GM19043 (cell line): ENCODE measurements at regions not wholly inside any gene's neighbourhood (a gene's known extent, or its start where the extent isn't known, plus 50 kb on each side); places are given as distances from the start of the nearest gene placed in this dataset.

ENCODE experiments used
- ATAC-seq: cut with Tn5 transposase; IDR thresholded peaks from one replicate; pipeline ENCODE4 v1.9.1; 2021; ENCODE audit warnings: low read depth; ENCODE audit not compliant: unreplicated experiment

DNA sequence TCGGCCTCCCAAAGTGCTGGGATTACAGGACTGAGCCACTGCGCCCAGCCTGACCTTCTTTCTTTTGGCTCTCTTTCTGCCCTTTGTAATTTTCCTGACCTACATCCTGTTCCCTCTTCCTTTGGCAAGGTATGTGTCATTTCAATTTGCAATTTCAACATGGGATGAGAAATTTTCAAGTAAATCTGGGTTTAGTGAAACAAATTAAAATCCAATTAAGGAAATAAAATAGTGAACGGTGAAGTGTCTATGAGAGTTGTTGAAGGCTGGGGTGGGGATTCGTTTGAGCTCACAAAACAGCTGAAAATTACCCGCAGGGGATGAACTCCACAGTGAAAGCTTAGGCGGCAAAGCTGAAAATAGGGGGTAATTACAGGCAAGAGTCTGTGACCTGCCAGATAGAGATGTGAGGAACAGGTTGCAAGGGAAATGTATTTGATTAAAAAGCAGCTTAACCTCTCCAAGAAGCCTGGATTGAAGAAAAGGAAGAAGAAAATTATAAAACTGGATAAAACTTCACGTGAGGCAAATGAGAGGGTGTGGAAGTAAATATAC lies 277.7 kb downstream of the UTP18 start:
- ATAC-seq, result no peak

DNA sequence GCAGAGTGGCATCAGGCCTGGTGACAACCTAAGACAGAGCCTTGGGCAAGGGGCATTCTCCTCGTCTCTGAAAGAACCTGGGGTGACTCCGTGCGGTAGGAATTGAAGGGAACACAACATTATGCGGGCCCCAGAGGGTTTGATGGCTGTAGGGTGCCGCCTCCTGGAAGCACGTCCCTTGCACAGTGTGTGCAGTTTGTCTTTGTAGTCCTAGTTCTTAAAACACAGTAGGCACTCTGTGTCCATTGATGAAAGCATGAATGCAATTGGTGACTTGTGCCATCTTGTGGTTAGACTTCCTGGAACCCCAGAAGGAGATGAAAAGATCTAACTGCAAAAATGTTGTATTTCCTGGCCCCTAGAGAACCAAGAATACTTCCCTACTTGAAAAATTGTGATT lies 279.8 kb downstream of the UTP18 start:
- no peak for ATAC-seq

DNA sequence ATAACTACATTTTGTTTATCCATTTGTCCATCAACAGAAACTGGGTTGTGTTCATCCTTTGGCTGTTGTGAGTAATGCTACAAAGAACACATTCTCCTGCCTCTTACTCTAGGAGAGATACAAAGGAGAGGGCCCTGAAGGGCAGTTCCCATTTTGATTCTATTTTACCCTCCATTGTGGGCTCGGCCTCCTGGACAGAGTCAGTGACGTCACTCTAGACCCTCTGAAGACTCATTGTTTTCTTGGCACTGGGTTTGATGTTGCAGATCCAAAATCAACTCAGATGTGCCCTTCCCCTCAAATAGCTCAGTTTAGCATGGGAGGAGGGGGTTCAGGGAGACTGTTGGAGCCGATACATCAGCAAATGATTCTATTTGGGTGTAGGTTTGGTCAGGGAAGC lies 280.9 kb downstream of the UTP18 start:
- ATAC-seq, result no peak

DNA sequence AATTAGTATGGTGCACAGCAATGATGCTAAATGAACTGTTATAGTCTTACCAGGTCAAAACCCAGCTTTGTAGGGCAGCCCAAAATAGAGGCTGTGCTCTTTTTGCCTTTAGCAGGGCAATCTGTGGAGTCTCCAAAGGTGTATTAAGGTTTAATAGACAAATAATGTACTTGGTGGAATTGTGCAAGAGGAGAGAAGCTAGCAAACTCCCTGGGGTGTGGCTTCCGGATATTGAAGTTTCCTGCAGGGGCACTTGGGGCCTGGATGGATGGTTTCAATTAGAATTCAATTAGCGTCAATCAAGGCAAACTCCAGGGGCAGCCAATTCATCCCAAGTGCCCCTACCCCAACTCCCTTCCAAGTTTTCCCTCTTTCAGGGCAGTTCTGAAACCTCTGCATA lies 285.8 kb downstream of the UTP18 start:
- no peak for ATAC-seq

DNA sequence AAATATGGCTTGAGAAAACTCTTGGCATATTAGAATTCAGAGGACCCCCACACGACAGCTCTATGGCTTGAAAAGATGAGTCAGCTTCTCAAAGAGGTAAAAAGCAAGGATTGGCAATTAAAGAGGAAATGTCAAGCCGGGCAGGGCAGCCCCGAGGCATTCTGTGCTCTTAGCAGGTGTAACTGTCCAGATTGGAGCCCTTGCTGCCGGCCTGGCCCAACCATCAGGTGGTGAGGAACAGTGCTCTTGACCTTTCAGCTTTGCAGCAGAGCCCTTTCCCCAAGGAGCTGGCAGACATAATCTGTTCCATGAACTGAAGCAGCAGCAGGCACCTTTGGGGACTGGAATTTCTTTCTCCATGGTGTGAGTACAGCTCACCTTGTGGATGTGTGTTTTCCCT lies 287.8 kb downstream of the UTP18 start:
- ATAC-seq, result no peak

DNA sequence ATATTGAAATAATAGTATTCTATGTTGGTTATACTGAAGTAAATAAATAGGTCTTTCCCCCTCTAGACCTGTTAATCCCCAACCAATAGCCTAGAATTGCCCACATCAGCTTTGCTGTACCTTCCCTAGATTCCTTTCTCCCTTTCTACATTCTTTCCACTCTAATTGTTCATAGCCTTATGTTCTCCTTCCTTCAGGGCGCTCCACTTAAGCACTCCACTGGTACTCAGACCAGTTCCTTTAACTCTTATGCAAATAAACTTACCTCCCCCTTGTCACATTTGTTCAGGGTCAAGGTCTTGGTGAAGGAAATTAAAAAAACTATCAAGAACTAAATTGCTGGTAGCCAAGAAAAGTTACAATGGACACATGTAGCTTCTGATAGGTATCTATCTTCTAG lies 294.8 kb downstream of the UTP18 start:
- no peak for ATAC-seq

DNA sequence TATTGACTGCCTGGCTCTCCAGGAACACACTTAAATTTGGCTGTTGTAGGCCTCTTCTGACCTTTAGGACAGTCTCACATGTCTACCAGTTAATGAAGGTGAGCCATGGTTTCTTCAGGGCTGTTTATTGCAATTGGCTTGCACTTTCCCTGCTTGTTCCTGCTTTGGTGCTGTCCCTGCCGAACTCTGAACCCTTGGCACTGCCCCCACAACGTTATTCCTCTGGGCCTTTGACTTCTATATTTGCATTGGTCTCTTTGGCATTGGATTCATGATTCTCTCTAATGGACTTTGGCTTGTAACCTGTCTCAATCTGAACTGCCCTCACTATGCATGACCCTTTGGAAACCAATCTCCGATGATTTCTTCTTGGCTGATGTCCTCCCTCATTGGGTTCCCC lies 299.4 kb downstream of the UTP18 start:
- ATAC-seq, result no peak

DNA sequence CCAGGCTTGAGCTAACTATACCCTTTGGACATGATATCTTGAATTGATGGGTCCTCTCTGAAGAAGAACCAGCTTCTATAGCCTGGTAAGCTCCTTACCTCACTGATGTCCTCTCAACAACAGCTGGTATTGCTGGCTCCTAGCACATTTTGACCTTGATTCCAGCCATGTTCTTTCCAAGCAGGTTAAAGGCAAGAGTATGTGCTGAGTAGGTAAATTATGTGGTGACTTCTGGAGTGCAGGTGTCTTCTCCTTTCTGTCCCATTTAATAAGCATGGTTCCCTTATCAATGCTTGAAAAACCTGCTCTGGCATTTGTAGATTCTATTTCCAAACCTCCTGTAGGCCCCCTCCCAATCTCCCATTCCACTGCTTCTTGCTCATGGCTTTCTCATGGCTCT lies 300.1 kb downstream of the UTP18 start:
- no peak for ATAC-seq

DNA sequence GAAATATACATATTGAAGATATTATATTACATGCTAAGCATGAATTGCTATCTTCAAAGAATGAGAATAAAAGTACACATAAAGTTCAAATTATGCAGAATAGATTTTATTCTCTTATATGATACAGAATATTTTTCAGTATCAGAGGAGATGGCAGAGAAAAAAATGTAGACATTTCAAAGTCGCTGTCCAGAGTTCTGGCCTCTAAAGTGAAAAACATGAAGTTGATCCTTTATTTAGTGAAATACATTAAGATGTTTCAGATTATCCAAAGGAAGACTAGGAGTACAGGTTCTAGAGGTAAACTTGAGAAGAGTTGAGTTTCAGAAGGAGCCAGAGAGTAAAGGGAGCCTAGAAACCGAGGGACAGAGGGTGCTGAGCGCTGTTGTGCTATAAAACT lies 303.6 kb downstream of the UTP18 start:
- no peak for ATAC-seq

DNA sequence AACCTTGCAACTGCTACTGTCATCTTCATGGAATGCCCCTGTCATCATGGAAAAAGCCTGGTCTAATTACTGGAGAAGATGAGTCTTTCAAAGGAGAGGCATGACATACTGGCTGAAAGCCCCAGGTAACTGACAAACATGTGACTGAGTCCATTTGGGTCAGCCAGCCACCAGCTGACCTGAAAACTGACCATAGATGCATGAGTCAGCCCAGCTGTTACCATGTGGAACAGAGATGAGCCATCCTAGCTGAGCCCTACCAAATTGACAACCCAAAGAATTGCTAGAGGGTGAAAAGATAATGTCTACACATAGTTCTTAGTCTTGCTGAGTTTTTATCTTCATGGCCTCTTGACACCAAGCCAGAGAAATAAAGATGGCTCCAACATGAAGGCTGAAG lies 311.8 kb downstream of the UTP18 start:
- no peak for ATAC-seq
